Trophoblast cell (in vitro differentiated cells and primary cell): ENCODE measurements at regions not wholly inside any gene's neighbourhood (a gene's known extent, or its start where the extent isn't known, plus 50 kb on each side); places are given as distances from the start of the nearest gene placed in this dataset.

Experiments used
- DNase-seq, 2 donors: peaks; one replicate each; pipeline ENCODE4 v3.0.0-alpha.2; 2016
- H2AFZ ChIP-seq: 2 replicates; pipeline ENCODE4 v1.6.1; 2013; ENCODE audit warnings: low read length, moderate library complexity, mild to moderate bottlenecking; ENCODE audit not compliant: insufficient read depth, poor library complexity
- H2AK5ac ChIP-seq: 2 replicates; pipeline ENCODE4 v1.6.1; 2013; ENCODE audit warnings: mild to moderate bottlenecking, low read length
- H2BK120ac ChIP-seq: 2 replicates; pipeline ENCODE4 v1.6.1; 2013; ENCODE audit warnings: low read length, mild to moderate bottlenecking, moderate library complexity; ENCODE audit not compliant: insufficient read depth, poor library complexity
- H2BK12ac ChIP-seq: 2 replicates; pipeline ENCODE4 v1.6.1; 2013; ENCODE audit warnings: mild to moderate bottlenecking, low read length, moderate library complexity
- H2BK5ac ChIP-seq: 2 replicates; pipeline ENCODE4 v1.6.1; 2013; ENCODE audit warnings: low read length, low read depth, moderate library complexity, mild to moderate bottlenecking; ENCODE audit not compliant: poor library complexity
- H3K14ac ChIP-seq: 2 replicates; pipeline ENCODE4 v1.6.1; 2013; ENCODE audit warnings: mild to moderate bottlenecking, low read length
- H3K18ac ChIP-seq: 2 replicates; pipeline ENCODE4 v1.6.1; 2013; ENCODE audit warnings: mild to moderate bottlenecking, low read length
- H3K23ac ChIP-seq: 2 replicates; pipeline ENCODE4 v1.6.1; 2013; ENCODE audit warnings: low read length
- H3K27ac ChIP-seq: 2 replicates; pipeline ENCODE4 v1.5.1; 2013; ENCODE audit warnings: low read depth, mild to moderate bottlenecking, inconsistent platforms, low read length, moderate library complexity
- H3K27me3 ChIP-seq: 2 replicates; pipeline ENCODE4 v1.6.1; 2013; ENCODE audit warnings: inconsistent platforms, mild to moderate bottlenecking, low read length, moderate library complexity; ENCODE audit not compliant: insufficient read depth
- H3K36me3 ChIP-seq, 2 experiments: 1 replicate in 1 of 2; 2 replicates in 1 of 2; pipeline ENCODE4 v1.6.1; 2013; ENCODE audit warnings: low read length in 2 of 2, mild to moderate bottlenecking in 2 of 2, moderate library complexity in 1 of 2; ENCODE audit not compliant: insufficient read depth in 2 of 2, control insufficient read depth in 1 of 2
- H3K4ac ChIP-seq: 2 replicates; pipeline ENCODE4 v1.6.1; 2013; ENCODE audit warnings: low read depth, mild to moderate bottlenecking, low read length, moderate library complexity
- H3K4me1 ChIP-seq, 2 experiments: 1 replicate in 1 of 2; 2 replicates in 1 of 2; pipeline ENCODE4 v1.6.1; 2013; ENCODE audit warnings: low read length in 2 of 2, mild to moderate bottlenecking in 2 of 2, moderate library complexity in 1 of 2; ENCODE audit not compliant: insufficient read depth in 2 of 2, control insufficient read depth in 1 of 2
- H3K4me2 ChIP-seq: 2 replicates; pipeline ENCODE4 v1.6.1; 2013; ENCODE audit warnings: inconsistent platforms, mild to moderate bottlenecking, low read length, moderate library complexity
- H3K4me3 ChIP-seq: 2 replicates; pipeline ENCODE4 v1.5.1; 2013; ENCODE audit warnings: mild to moderate bottlenecking, low read depth, low read length, inconsistent platforms
- H3K79me1 ChIP-seq: one replicate; pipeline ENCODE4 v1.6.1; 2013; ENCODE audit warnings: low read length
- H3K79me2 ChIP-seq: 2 replicates; pipeline ENCODE4 v1.6.1; 2013; ENCODE audit warnings: low read length, mild to moderate bottlenecking; ENCODE audit not compliant: control insufficient read depth, insufficient read depth, poor library complexity
- H3K9ac ChIP-seq: 2 replicates; pipeline ENCODE4 v1.6.1; 2013; ENCODE audit warnings: mild to moderate bottlenecking, low read length
- H3K9me3 ChIP-seq: 2 replicates; pipeline ENCODE4 v1.6.1; 2013; ENCODE audit warnings: low read depth, mild to moderate bottlenecking, control low read depth, inconsistent platforms, low read length; ENCODE audit not compliant: insufficient read depth
- H4K12ac ChIP-seq: 2 replicates; pipeline ENCODE4 v1.6.1; 2013; ENCODE audit warnings: low read depth, mild to moderate bottlenecking, low read length, moderate library complexity
- H4K8ac ChIP-seq: 2 replicates; pipeline ENCODE4 v1.6.1; 2013; ENCODE audit warnings: low read depth, mild to moderate bottlenecking, low read length, moderate library complexity
- H4K91ac ChIP-seq: one replicate; pipeline ENCODE4 v1.6.1; 2013; ENCODE audit warnings: low read depth, mild to moderate bottlenecking, low read length, moderate library complexity
- WGBS: extraction: QIAGEN DNeasy Blood & Tissue Kit; methylation state at CpG from one replicate; pipeline ENCODE4 v1.1.7; 2013; ENCODE audit warnings: missing lambda C conversion rate; ENCODE audit not compliant: insufficient read length, insufficient coverage; ENCODE audit errors: extremely low coverage; 5-methylcytosine and 5-hydroxymethylcytosine counted together

DNA sequence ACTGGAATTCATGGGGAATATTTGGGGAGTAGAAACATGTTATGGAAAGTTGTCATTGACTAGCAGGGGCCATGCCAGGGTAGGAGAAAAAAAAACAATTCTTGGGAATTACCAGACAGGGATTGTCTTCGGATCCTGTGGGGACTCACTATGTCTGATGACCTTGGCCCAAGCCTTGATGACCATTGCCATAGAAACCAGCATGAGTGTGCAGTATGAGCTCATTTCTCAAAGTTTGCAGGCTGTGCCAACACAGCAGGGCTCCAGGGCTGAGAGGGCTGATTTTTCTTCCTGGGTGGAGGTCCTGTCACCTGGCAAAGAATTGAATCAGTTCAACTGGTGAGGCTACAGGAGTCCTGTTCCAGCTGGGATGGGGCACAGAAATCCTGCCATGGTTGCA, 198.3 kb downstream of the ADRA2A start:
- Histone ChIP-seq H3K23ac (no peak overlapping the region), H3K79me2 (no peaks in the 10 kb centered on the region), H3K79me1 (no peaks in the 10 kb centered on the region), H4K8ac (no peak overlapping the region), H3K9me3 (no peaks in the 10 kb centered on the region), H2BK5ac (no peak overlapping the region), H3K4me3 (no peak overlapping the region), H3K27ac (no peak overlapping the region), H2AK5ac (no peak overlapping the region), H3K9ac (no peak overlapping the region), H2BK12ac (no peak overlapping the region), H3K27me3 (peaks cover 2% of the 10 kb centered on the region), H3K14ac (no peak overlapping the region), H2BK120ac (no peak overlapping the region), H3K36me3 (no peaks in the 10 kb centered on the region), H3K18ac (no peak overlapping the region), H3K4ac (no peak overlapping the region), H2AFZ (no peak overlapping the region), H3K4me2 (no peak overlapping the region), H4K12ac (no peak overlapping the region), H4K91ac (no peak overlapping the region), H3K4me1 (no peaks in the 10 kb centered on the region)
- WGBS, result no CpG with 5 or more reads among the region's 1 CpG
- no peak for DNase-seq

DNA sequence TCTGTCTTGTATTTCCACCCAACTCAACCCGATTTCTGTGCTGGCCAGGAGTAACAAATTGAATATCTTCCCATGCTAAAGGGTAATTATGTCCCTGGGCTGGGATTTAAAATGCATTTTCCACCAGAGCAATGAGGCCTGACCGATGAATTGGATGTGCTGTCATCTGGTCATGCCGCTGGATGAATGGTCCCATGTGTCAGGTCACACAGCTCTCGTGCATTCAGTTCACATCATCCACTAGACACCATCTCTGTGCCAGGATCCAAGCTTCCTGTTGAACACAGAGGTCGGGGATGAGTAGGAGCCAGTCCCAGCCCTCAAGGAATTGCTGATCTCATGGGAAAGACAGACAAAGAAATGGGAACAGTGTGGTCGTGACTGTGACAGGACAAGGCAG, 200.8 kb downstream of the ADRA2A start:
- no peak overlapping the region for H4K8ac ChIP-seq
- no peaks in the 10 kb centered on the region for H3K9me3 ChIP-seq
- H2AFZ ChIP-seq, result no peak overlapping the region
- H2AK5ac ChIP-seq, result no peak overlapping the region
- no CpG with 5 or more reads among the region's 6 CpGs for WGBS
- no peak overlapping the region for H4K91ac ChIP-seq
- no peaks in the 10 kb centered on the region for H3K79me1 ChIP-seq
- no peak overlapping the region for H3K4me2 ChIP-seq
- H3K27me3 ChIP-seq, result peaks cover 2% of the 10 kb centered on the region
- no peaks in the 10 kb centered on the region for H3K36me3 ChIP-seq
- no peak overlapping the region for H3K4ac ChIP-seq
- DNase-seq, result no peak
- no peak overlapping the region for H3K27ac ChIP-seq
- no peak overlapping the region for H3K4me3 ChIP-seq
- H3K4me1 ChIP-seq, result no peaks in the 10 kb centered on the region
- no peak overlapping the region for H3K14ac ChIP-seq
- H2BK5ac ChIP-seq, result no peak overlapping the region
- H2BK12ac ChIP-seq, result no peak overlapping the region
- no peaks in the 10 kb centered on the region for H3K79me2 ChIP-seq
- H2BK120ac ChIP-seq, result no peak overlapping the region
- no peak overlapping the region for H4K12ac ChIP-seq
- no peak overlapping the region for H3K18ac ChIP-seq
- no peak overlapping the region for H3K23ac ChIP-seq
- H3K9ac ChIP-seq, result no peak overlapping the region

DNA sequence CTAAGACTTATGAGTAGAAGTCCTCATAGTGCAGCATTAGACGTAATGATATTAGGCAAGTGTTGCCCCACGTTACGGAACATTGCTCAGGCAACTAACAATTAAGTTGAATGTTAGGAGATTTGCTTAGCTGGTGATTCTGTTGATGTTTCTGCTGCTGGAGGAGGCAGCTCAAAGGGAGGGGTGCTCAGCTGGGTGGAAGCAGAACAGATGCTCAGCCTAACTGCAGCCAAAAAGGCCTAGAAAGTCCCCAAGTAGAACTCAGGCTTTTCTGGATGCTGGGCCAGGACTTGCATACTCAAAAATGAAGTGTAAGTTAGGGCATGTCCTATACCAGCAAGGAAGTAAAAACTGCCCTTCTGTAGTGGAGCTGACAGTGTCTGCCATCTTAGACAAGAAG, 201.4 kb downstream of the ADRA2A start:
- no peak overlapping the region for H4K91ac ChIP-seq
- H4K12ac ChIP-seq, result no peak overlapping the region
- H2BK12ac ChIP-seq, result no peak overlapping the region
- H3K27ac ChIP-seq, result no peak overlapping the region
- DNase-seq, result no peak
- no peaks in the 10 kb centered on the region for H3K9me3 ChIP-seq
- no peaks in the 10 kb centered on the region for H3K4me1 ChIP-seq
- H3K4me3 ChIP-seq, result no peak overlapping the region
- H3K4me2 ChIP-seq, result no peak overlapping the region
- H3K36me3 ChIP-seq, result no peaks in the 10 kb centered on the region
- no peak overlapping the region for H2AFZ ChIP-seq
- no CpG with 5 or more reads among the region's 3 CpGs for WGBS
- no peak overlapping the region for H2BK5ac ChIP-seq
- H2AK5ac ChIP-seq, result no peak overlapping the region
- H2BK120ac ChIP-seq, result no peak overlapping the region
- H3K18ac ChIP-seq, result no peak overlapping the region
- H3K23ac ChIP-seq, result no peak overlapping the region
- H3K9ac ChIP-seq, result no peak overlapping the region
- no peaks in the 10 kb centered on the region for H3K79me1 ChIP-seq
- H4K8ac ChIP-seq, result no peak overlapping the region
- no peak overlapping the region for H3K14ac ChIP-seq
- H3K4ac ChIP-seq, result no peak overlapping the region
- H3K27me3 ChIP-seq, result peaks cover 2% of the 10 kb centered on the region
- H3K79me2 ChIP-seq, result no peaks in the 10 kb centered on the region

DNA sequence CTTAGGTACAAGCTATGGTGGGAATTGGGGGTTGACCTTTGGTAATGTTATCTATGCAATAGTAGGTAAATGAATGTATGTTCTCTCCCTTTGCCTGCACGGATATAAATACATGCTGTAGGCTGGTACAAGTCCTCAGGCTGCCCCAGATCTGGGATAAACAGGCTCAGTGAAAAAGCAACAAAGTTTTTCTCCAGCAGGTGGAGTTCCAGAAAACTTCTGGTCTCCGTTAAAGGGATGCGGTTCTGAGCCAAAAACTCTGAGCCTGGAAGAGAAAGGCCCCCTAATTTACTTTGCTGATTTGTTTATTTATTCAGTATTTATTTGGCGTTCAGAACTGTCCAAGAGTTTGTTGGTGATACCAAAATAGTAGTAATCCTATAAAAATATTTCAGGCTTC, 204.7 kb downstream of the ADRA2A start:
- no CpG with 5 or more reads among the region's 4 CpGs for WGBS

More for the DNA sequence above, 204.7 kb downstream of the ADRA2A start:
- no peak overlapping the region for H3K14ac ChIP-seq
- no peaks in the 10 kb centered on the region for H3K9me3 ChIP-seq
- H3K36me3 ChIP-seq, result no peaks in the 10 kb centered on the region
- H3K27ac ChIP-seq, result no peak overlapping the region
- H3K4me3 ChIP-seq, result no peak overlapping the region
- H2BK5ac ChIP-seq, result no peak overlapping the region
- H4K8ac ChIP-seq, result no peak overlapping the region
- no peaks in the 10 kb centered on the region for H3K79me2 ChIP-seq
- H3K4ac ChIP-seq, result no peak overlapping the region
- no peak overlapping the region for H2BK120ac ChIP-seq
- no peak overlapping the region for H3K23ac ChIP-seq
- no peak overlapping the region for H3K9ac ChIP-seq
- H3K4me1 ChIP-seq, result no peaks in the 10 kb centered on the region
- no peak overlapping the region for H2BK12ac ChIP-seq
- H3K79me1 ChIP-seq, result no peaks in the 10 kb centered on the region
- H3K4me2 ChIP-seq, result no peak overlapping the region
- H4K91ac ChIP-seq, result no peak overlapping the region
- no peak overlapping the region for H4K12ac ChIP-seq
- no peaks in the 10 kb centered on the region for H3K27me3 ChIP-seq
- peak; percentile 13 to 62 for DNase-seq
- no peak overlapping the region for H3K18ac ChIP-seq
- H2AFZ ChIP-seq, result no peak overlapping the region
- no peak overlapping the region for H2AK5ac ChIP-seq
